Lung (tissue), 11 donors: ENCODE measurements at regions not wholly inside any gene's neighbourhood (a gene's known extent, or its start where the extent isn't known, plus 50 kb on each side); places are given as distances from the start of the nearest gene placed in this dataset.

Experiments used
- ATAC-seq: fragments of 200-7000 bp; cut with Tn5 transposase; one replicate; pipeline ENCODE4 v1.9.1; 2020; ENCODE audit warnings: moderate number of reproducible peaks; ENCODE audit not compliant: insufficient read depth, low FRiP score
- DNase-seq, 3 donors: peaks; one replicate each; pipeline ENCODE4 v3.0.0-alpha.2; 2013 to 2017
- H3K27ac ChIP-seq, 2 donors: one replicate each; pipeline ENCODE4 v1.5.1; 2013; ENCODE audit warnings: mild to moderate bottlenecking in 2 of 2, moderate library complexity in 2 of 2, control low read depth in 1 of 2, inconsistent platforms in 1 of 2, low read depth in 1 of 2, low read length in 1 of 2
- H3K27me3 ChIP-seq, 3 donors: one replicate each; pipeline ENCODE4 v1.5.1; 2013; ENCODE audit warnings: low read length in 2 of 3; ENCODE audit not compliant: control insufficient read depth in 3 of 3, insufficient read depth in 3 of 3
- H3K36me3 ChIP-seq, 4 donors: one replicate each; pipeline ENCODE4 v1.5.1; 2013; ENCODE audit warnings: low read length in 4 of 4, mild to moderate bottlenecking in 1 of 4, moderate library complexity in 1 of 4; ENCODE audit not compliant: control insufficient read depth in 4 of 4, insufficient read depth in 4 of 4
- H3K4me1 ChIP-seq, 5 donors: one replicate each; pipeline ENCODE4 v1.5.1; 2013; ENCODE audit warnings: low read length in 5 of 5, mild to moderate bottlenecking in 2 of 5, moderate library complexity in 1 of 5; ENCODE audit not compliant: control insufficient read depth in 5 of 5, insufficient read depth in 5 of 5
- H3K4me3 ChIP-seq: one replicate; pipeline ENCODE4 v1.5.1; 2013; ENCODE audit warnings: mild to moderate bottlenecking, control low read depth, moderate library complexity
- H3K9ac ChIP-seq, 2 donors: one replicate each; pipeline ENCODE4 v1.5.1; 2013; ENCODE audit warnings: low read length in 2 of 2, control low read depth in 1 of 2; ENCODE audit not compliant: insufficient read depth in 1 of 2
- H3K9me3 ChIP-seq, 4 donors: one replicate each; pipeline ENCODE4 v1.5.1; 2013; ENCODE audit warnings: low read length in 3 of 4, mild to moderate bottlenecking in 1 of 4, moderate library complexity in 1 of 4; ENCODE audit not compliant: control insufficient read depth in 4 of 4, insufficient read depth in 3 of 4
- WGBS, 2 donors: extraction: QIAGEN DNeasy Blood & Tissue Kit; methylation state at CpG; one replicate each; pipeline ENCODE4 v1.1.7; 2013; 5-methylcytosine and 5-hydroxymethylcytosine counted together
- TF ChIP-seq, protein P1 (sequence below): IDR thresholded peaks from 2 replicates; pipeline ENCODE4 v1.5.1; 2012; ENCODE audit warnings: mild to moderate bottlenecking; ENCODE audit errors: control extremely low read depth, extremely low read depth
- donor health status: control.
- donor health status: control.
- donor health status: Bipolar disorder and iron deficiency.
- donor health status: healthy.
- donor health status: DM: yes; HTN: yes; CAD: no.

DNA sequence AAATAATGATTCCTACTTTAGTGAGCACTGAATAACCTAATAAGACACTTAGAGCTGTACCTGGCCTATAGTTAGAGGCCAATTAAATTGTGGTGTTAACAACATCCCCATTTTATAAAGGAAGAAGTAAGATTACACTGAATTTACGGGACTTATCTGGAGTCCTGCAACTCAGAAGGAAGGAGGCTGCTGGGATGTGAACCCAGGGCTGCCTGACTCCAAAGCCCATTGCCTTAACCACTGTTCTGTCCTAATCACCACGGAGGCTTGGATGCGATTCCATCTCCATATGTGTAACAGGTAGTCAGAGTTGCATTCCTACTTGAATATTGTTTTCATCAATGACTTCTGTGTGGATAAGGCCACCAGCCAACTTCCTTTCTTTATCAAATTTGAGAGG lies 168.9 kb downstream of the SOCS6 start:
- Histone ChIP-seq H3K4me1 (peaks cover 0 to 6% (median 0%) of the 10 kb centered on the region in 5 donors), H3K36me3 (no peaks in the 10 kb centered on the region), H3K27ac (no peak overlapping the region), H3K9ac (no peak overlapping the region), H3K27me3 (peaks cover 0 to 11% (median 0%) of the 10 kb centered on the region in 3 donors), H3K9me3 (no peaks in the 10 kb centered on the region), H3K4me3 (no peak overlapping the region)
- no peak for ATAC-seq
- no peak for DNase-seq
- TF ChIP-seq, protein P1, sequence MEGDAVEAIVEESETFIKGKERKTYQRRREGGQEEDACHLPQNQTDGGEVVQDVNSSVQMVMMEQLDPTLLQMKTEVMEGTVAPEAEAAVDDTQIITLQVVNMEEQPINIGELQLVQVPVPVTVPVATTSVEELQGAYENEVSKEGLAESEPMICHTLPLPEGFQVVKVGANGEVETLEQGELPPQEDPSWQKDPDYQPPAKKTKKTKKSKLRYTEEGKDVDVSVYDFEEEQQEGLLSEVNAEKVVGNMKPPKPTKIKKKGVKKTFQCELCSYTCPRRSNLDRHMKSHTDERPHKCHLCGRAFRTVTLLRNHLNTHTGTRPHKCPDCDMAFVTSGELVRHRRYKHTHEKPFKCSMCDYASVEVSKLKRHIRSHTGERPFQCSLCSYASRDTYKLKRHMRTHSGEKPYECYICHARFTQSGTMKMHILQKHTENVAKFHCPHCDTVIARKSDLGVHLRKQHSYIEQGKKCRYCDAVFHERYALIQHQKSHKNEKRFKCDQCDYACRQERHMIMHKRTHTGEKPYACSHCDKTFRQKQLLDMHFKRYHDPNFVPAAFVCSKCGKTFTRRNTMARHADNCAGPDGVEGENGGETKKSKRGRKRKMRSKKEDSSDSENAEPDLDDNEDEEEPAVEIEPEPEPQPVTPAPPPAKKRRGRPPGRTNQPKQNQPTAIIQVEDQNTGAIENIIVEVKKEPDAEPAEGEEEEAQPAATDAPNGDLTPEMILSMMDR, result no peak
- WGBS, 2 donors, result 91 to 95% methylated on average over 3 of the region's 3 CpGs

DNA sequence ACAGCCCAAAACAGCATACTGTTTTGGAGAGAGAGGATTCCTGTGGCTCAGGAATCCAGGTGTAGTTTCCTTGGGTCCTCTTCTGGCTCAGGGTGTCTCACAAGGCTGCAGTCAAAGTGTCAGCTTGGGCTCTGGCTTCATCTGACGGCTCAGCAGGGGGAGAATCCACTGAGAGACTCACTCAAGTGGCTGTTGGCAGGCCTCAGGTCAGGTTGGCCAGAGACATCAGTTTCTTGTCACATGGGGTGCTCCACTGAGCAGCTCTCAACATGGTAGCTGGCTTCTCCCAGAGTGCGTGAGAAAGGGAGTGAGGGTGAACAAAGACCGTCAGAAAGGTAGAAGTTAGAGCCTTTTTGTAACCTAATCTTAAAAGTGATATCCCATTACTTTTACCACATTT lies 168.4 kb downstream of the SOCS6 start:
- 54 to 56% methylated on average over 3 of the region's 3 CpGs for WGBS, 2 donors

DNA sequence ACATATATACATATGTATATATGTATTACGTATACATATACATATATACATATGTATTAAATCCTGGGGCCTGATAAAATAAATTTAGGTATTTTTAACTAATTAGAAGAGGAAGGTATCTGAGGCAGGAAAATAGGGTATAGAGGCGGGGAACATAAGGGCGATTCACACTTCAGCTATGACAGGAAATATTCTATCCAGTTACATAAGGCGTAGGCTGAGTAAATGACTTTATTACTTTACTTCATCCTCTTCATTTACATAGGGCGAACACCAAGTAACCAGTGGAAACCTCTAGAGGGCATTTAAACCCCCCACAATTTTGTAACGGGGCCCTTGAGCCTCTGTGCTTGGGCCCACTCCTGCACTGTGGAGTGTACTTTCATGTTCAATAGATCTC lies 167.5 kb downstream of the SOCS6 start:
- Histone ChIP-seq H3K27me3 (peaks cover 0 to 2% (median 0%) of the 10 kb centered on the region in 3 donors), H3K36me3 (no peaks in the 10 kb centered on the region), H3K9me3 (no peaks in the 10 kb centered on the region), H3K9ac (no peak overlapping the region), H3K4me1 (peaks cover 0 to 7% (median 0%) of the 10 kb centered on the region in 5 donors), H3K4me3 (no peak overlapping the region), H3K27ac (no peak overlapping the region)
- TF ChIP-seq, protein P1, result no peak
- 75 to 88% methylated on average over 6 of the region's 6 CpGs for WGBS, 2 donors
- ATAC-seq (no peak), DNase-seq (no peak)

More for the DNA sequence above, 168.4 kb downstream of the SOCS6 start:
- H3K36me3 ChIP-seq, result no peaks in the 10 kb centered on the region
- H3K9ac ChIP-seq, result no peak overlapping the region
- DNase-seq (no peak), ATAC-seq (no peak)
- TF ChIP-seq, protein P1, result no peak
- H3K27me3 ChIP-seq, result peaks cover 0 to 9% (median 0%) of the 10 kb centered on the region in 3 donors
- no peak overlapping the region for H3K4me3 ChIP-seq
- H3K27ac ChIP-seq, result no peak overlapping the region
- no peaks in the 10 kb centered on the region for H3K9me3 ChIP-seq
- peaks cover 0 to 7% (median 0%) of the 10 kb centered on the region in 5 donors for H3K4me1 ChIP-seq

DNA sequence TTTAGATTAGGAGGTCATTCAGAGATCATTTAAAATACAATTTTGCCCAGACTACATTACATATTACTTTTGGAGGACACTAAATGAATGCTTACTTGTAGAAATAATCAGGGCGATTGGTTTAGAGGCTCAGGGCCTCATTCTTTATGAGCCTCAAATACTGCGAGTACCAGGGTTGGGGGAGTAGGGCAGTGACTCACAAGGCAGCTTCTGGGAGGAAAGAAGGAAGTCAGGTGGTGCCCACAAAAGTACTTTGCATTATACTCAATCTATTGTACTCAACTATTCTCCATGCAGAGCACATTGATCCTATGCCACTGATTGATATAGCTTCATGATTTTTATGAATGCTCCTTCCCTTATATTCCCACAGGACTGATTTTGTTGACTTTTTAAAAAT lies 166.9 kb downstream of the SOCS6 start:
- no peak overlapping the region for H3K9ac ChIP-seq
- H3K36me3 ChIP-seq, result no peaks in the 10 kb centered on the region
- H3K9me3 ChIP-seq, result no peaks in the 10 kb centered on the region
- DNase-seq (no peak), ATAC-seq (no peak)
- TF ChIP-seq, protein P1, result no peak
- 74 to 80% methylated on average over 2 of the region's 2 CpGs for WGBS, 2 donors
- H3K27ac ChIP-seq, result no peak overlapping the region
- H3K27me3 ChIP-seq, result no peaks in the 10 kb centered on the region
- no peak overlapping the region for H3K4me3 ChIP-seq
- H3K4me1 ChIP-seq, result peaks cover 0 to 7% (median 0%) of the 10 kb centered on the region in 5 donors
